K562 (cell line): ENCODE measurements at regions not wholly inside any gene's neighbourhood (a gene's known extent, or its start where the extent isn't known, plus 50 kb on each side); places are given as distances from the start of the nearest gene placed in this dataset.

Experiments used
- ATAC-seq: fragments of 200-7000 bp; cut with Tn5 transposase; 3 replicates; pipeline ENCODE4 v1.9.1; 2020; ENCODE audit warnings: moderate library complexity
- BruUV-seq: library from RNA; stranded (reverse); fragments of 400-500 nt; replicated peaks from 2 replicates; lab custom pipeline; 2021; lab: Mats Ljungman, UMichigan
- CTCF ChIA-PET: fragments of 300-600 bp; formaldehyde crosslinking; extraction: SDS; loops from one replicate; lab custom pipeline; 2021; ENCODE audit warnings: low intra/inter-chr PET ratio; lab: Yijun Ruan, JAX
- POLR2A ChIA-PET: fragments of 300-600, 350-650 bp; sonication (Branson Sonifier 250); formaldehyde crosslinking; extraction: SDS; loops from one replicate; lab custom pipeline; 2021; ENCODE audit warnings: antibody characterized with exemption, inconsistent platforms; lab: Yijun Ruan, JAX
- DNase-seq, 4 experiments: peaks; one replicate each; pipeline versions ENCODE4 v3.0.0 to v3.0.0-alpha.2; 2011 to 2018; ENCODE audit warnings: low spot score in 3 of 4, mixed read lengths in 3 of 4; ENCODE audit errors: extremely low read depth in 1 of 4
- FAIRE-seq: peaks from 2 replicates; lab custom pipeline; 2011; peaks lifted over from hg19 to GRCh38; lab: Jason Lieb, UNC
- H2AFZ ChIP-seq: 2 replicates; pipeline ENCODE4 v1.6.0; 2011; ENCODE audit warnings: low read depth, low read length, control low read depth, inconsistent platforms
- H3K27ac ChIP-seq: fragments of 200-600 bp; 3 replicates; pipeline ENCODE4 v1.8.0; 2011; ENCODE audit warnings: low read depth, mild to moderate bottlenecking, control low read depth, inconsistent platforms, low read length, moderate library complexity, mixed read lengths; ENCODE audit errors: extremely low read depth
- H3K27me3 ChIP-seq, 2 experiments: fragments of 300-600 bp in 1 of 2; 2 replicates in 1 of 2; 3 replicates in 1 of 2; pipeline versions ENCODE4 v1.6.0 to v1.8.0; 2011; ENCODE audit warnings: inconsistent platforms in 2 of 2, low read length in 2 of 2, mild to moderate bottlenecking in 1 of 2, mixed read lengths in 1 of 2, moderate library complexity in 1 of 2; ENCODE audit not compliant: control insufficient read depth in 2 of 2, insufficient read depth in 2 of 2
- H3K36me3 ChIP-seq: fragments of 300-600 bp; 3 replicates; pipeline ENCODE4 v1.8.0; 2011; ENCODE audit warnings: mild to moderate bottlenecking, low read length, inconsistent platforms; ENCODE audit not compliant: control insufficient read depth, insufficient read depth
- H3K4me1 ChIP-seq, 2 experiments: fragments of 200-600 bp in 1 of 2; replicated peaks in 1 of 2; 2 replicates in 1 of 2; 3 replicates in 1 of 2; pipeline versions ENCODE4 v1.5.1 to v1.8.0; 2011; ENCODE audit warnings: inconsistent platforms in 2 of 2, low read length in 2 of 2, mild to moderate bottlenecking in 1 of 2, mixed read lengths in 1 of 2, moderate library complexity in 1 of 2; ENCODE audit not compliant: control insufficient read depth in 2 of 2, insufficient read depth in 2 of 2
- H3K4me2 ChIP-seq: 2 replicates; pipeline ENCODE4 v1.6.1; 2011; ENCODE audit warnings: low read length, control low read depth, inconsistent platforms, mixed read lengths; ENCODE audit not compliant: insufficient read depth
- H3K4me3 ChIP-seq: fragments of 200-600 bp; sonication (generic), shearing (Covaris generic); 2 replicates; pipeline ENCODE4 v1.5.1; 2016; ENCODE audit warnings: control low read depth, inconsistent platforms
- H3K79me2 ChIP-seq: fragments of 200-600 bp; 3 replicates; pipeline ENCODE4 v1.8.0; 2011; ENCODE audit warnings: low read length, inconsistent platforms; ENCODE audit not compliant: control insufficient read depth, insufficient read depth
- H3K9ac ChIP-seq, 2 experiments: 2 replicates each; pipeline versions ENCODE4 v1.6.0 to v1.6.1; 2011; ENCODE audit warnings: low read depth in 2 of 2, low read length in 2 of 2, control low read depth in 1 of 2, inconsistent platforms in 1 of 2, mild to moderate bottlenecking in 1 of 2, mixed read lengths in 1 of 2; ENCODE audit not compliant: insufficient read depth in 1 of 2
- H3K9me1 ChIP-seq: one replicate; pipeline ENCODE4 v1.6.0; 2011; ENCODE audit warnings: inconsistent platforms, mild to moderate bottlenecking, low read length, moderate library complexity; ENCODE audit not compliant: control insufficient read depth, insufficient read depth
- H3K9me3 ChIP-seq: replicated peaks from 2 replicates; pipeline ENCODE4 v1.5.1; 2011; ENCODE audit warnings: low read depth, low read length, inconsistent platforms; ENCODE audit not compliant: control insufficient read depth, insufficient read depth
- H4K20me1 ChIP-seq: replicated peaks from 2 replicates; pipeline ENCODE4 v1.6.1; 2011; ENCODE audit warnings: low read length, inconsistent platforms, mixed read lengths; ENCODE audit not compliant: control insufficient read depth, insufficient read depth
- LCOR ChIP-seq: sonication (generic); formaldehyde crosslinking; IDR thresholded peaks from 2 replicates; pipeline ENCODE4 v1.8.0; 2022; ENCODE audit warnings: mild to moderate bottlenecking, missing genetic modification reagents
- PCBP2 ChIP-seq: fragments of 200-400 bp; formaldehyde crosslinking; IDR thresholded peaks from 2 replicates; pipeline ENCODE4 v1.6.1; 2018; ENCODE audit warnings: low read length, low read depth, mild to moderate bottlenecking, moderate library complexity; ENCODE audit not compliant: poor library complexity, severe bottlenecking
- PRMT5 ChIP-seq: sonication (generic); formaldehyde crosslinking; IDR thresholded peaks from 2 replicates; pipeline ENCODE4 v1.5.0; 2020; ENCODE audit warnings: missing genetic modification reagents
- WGBS: fragments of 100-300 bp; shearing (Covaris generic); methylation state at CpG from one replicate; pipeline ENCODE4 v1.1.6; 2016; ENCODE audit warnings: low coverage, mixed read lengths; ENCODE audit not compliant: insufficient coverage; ENCODE audit errors: missing lambda C conversion rate; 5-methylcytosine and 5-hydroxymethylcytosine counted together
- in situ Hi-C: fragments of 300-500 bp; cut with MboI; formaldehyde crosslinking; loops from 4 replicates; pipeline ENCODE4 v1.15.0; 2018; ENCODE audit warnings: inconsistent platforms, mixed read lengths
- intact Hi-C: fragments of 100-400 bp; cut with micrococcal nuclease; formaldehyde crosslinking; loops from 2 replicates; pipeline ENCODE4 v1.14.2; 2022
- TF ChIP-seq, protein P1 (sequence below): fragments of 250-450 bp; sonication (Bioruptor Pico); IDR thresholded peaks from 2 replicates; pipeline ENCODE4 v1.4.0; 2020; ENCODE audit warnings: borderline replicate concordance

DNA sequence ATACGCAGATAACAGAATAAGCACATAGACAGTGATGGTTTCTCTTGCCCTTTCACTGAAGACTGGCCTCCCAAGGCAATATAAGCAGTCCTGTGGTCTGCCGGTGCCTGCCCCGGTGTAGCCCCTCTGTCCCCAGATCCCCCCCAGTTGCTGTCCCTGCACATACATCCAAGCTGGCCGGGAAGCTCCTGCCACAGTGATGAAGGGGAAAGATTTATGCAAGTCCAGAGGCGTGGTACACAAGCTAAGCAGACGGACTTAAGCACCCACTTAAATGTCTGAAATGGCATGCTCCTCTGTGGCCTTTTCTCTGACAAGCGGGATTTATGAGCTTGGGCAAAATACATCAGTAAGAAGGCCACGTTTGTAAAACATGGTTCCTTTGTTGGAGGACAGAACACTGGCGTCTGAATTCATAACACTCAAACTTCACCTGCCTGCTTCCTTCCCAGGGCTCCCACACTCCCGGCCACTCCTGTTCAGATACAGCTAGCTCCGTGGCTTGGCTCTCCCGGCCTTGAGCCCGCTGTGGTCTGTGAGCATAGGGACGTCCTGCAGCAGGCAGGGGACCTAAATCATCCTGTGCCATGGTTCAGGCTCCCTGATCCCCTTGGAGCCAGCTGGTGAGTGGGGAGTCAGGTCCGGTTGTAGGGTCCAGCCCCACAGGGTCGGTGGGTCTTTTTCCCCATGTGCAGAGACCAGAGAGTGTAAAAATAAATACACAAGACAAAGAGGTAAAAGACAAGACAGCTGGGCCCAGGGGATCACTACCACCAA, 61.7 kb upstream of the PPP2R2D start:
- intact Hi-C loops (no loop called here), in situ Hi-C loops (no loop called here)
- Histone ChIP-seq H3K27me3 (peaks cover 3 to 33% of the 10 kb centered on the region in 2 experiments; a peak in 4 of 5 replicates), H3K9me3 (no peaks in the 10 kb centered on the region), H3K36me3 (no peaks in the 10 kb centered on the region), H3K9ac (no peak overlapping the region), H3K4me1 (peaks cover 0 to 8% of the 10 kb centered on the region in 2 experiments; a peak in 2 of 5 replicates), H3K4me2 (no peak overlapping the region), H3K27ac (no peak overlapping the region), H3K4me3 (no peak overlapping the region), H3K79me2 (no peaks in the 10 kb centered on the region), H4K20me1 (no peaks in the 10 kb centered on the region), H3K9me1 (no peaks in the 10 kb centered on the region), H2AFZ (no peak overlapping the region)
- no TSS peak for BruUV-seq
- ChIA-PET POLR2A (interaction anchor here (0.8 to 0.9 kb wide), 2 partner anchors 15 to 596 kb away, joined by 3 to 4 read pairs; no protein-coding TSS in a partner anchor), CTCF (no interaction called here)
- TF ChIP-seq PCBP2 (no peak), PRMT5 (CRISPR knock-in tag) (no peak), LCOR (no peak)
- TF ChIP-seq, protein P1, sequence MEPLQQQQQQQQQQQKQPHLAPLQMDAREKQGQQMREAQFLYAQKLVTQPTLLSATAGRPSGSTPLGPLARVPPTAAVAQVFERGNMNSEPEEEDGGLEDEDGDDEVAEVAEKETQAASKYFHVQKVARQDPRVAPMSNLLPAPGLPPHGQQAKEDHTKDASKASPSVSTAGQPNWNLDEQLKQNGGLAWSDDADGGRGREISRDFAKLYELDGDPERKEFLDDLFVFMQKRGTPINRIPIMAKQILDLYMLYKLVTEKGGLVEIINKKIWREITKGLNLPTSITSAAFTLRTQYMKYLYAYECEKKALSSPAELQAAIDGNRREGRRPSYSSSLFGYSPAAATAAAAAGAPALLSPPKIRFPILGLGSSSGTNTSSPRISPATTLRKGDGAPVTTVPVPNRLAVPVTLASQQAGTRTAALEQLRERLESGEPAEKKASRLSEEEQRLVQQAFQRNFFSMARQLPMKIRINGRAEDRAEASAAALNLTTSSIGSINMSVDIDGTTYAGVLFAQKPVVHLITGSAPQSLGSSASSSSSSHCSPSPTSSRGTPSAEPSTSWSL, result no peak
- WGBS, result 2% methylated on average over 16 of the region's 16 CpGs
- DNase-seq (no peak), FAIRE-seq (no peak), ATAC-seq (no peak)
